ENCODE measurements at regions not wholly inside any gene's neighbourhood (a gene's known extent, or its start where the extent isn't known, plus 50 kb on each side); places are given as distances from the start of the nearest gene placed in this dataset.

GRCh38 chr2:180110469-180110868, 103.4 kb upstream of the CWC22 start:
- TF ChIP-seq, protein P1, sequence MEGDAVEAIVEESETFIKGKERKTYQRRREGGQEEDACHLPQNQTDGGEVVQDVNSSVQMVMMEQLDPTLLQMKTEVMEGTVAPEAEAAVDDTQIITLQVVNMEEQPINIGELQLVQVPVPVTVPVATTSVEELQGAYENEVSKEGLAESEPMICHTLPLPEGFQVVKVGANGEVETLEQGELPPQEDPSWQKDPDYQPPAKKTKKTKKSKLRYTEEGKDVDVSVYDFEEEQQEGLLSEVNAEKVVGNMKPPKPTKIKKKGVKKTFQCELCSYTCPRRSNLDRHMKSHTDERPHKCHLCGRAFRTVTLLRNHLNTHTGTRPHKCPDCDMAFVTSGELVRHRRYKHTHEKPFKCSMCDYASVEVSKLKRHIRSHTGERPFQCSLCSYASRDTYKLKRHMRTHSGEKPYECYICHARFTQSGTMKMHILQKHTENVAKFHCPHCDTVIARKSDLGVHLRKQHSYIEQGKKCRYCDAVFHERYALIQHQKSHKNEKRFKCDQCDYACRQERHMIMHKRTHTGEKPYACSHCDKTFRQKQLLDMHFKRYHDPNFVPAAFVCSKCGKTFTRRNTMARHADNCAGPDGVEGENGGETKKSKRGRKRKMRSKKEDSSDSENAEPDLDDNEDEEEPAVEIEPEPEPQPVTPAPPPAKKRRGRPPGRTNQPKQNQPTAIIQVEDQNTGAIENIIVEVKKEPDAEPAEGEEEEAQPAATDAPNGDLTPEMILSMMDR (IDR thresholded peaks at IDR 0.05; ENCODE audit: insufficient read depth, low read length): no peak
- DNase-seq (ENCODE audit: low read depth): no peak
- no peak overlapping the region for H3K4me3 ChIP-seq (ENCODE audit: low read depth, low read length)

GRCh38 chr2:180101846-180102245, 94.7 kb upstream of the CWC22 start:
- TF ChIP-seq, protein P1 (IDR thresholded peaks at IDR 0.05; ENCODE audit: insufficient read depth, low read length): no peak
- H3K4me3 ChIP-seq (ENCODE audit: low read depth, low read length): no peak overlapping the region
- DNase-seq (ENCODE audit: low read depth): no peak

DNA sequence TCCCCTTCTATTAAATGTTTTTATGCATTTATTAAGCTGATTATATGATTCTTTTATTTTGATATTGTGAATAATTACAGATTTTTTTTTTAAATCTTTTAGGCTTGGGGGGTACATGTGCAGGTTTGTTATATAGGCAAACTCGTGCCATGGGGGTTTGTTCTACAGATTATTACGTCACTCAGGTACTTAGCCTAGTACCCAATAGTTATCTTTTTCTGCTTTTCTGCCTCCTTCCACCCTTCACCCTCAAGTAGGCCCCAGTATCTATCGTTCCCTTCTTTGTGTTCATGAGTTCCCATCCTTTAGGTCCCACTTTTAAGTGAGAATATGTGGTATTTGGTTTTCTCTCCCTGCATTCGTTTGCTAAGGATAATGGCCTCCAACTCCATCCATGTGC, 92.2 kb upstream of the CWC22 start:
- TF ChIP-seq, protein P1 (IDR thresholded peaks at IDR 0.05; ENCODE audit: insufficient read depth, low read length): no peak
- H3K4me3 ChIP-seq (ENCODE audit: low read depth, low read length): no peak overlapping the region
- DNase-seq (ENCODE audit: low read depth): no peak

DNA sequence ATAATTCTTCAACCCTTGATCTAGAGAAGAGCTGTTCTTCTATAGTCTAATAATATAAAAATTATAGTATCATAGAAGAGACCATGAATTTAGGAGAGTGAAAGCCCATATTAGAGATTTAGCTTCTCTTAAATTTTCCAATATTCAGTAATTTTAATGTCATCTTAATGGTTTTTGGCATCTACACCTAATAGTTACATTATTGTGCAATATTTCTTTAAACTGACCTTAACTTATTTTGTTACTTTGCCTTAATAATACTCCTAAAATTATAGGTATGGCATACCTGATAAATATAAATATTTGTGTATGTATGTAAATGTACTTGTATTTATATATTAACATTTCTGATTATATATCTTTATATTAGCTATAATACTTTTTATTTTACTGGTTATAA, 78.0 kb upstream of the CWC22 start:
- DNase-seq (ENCODE audit: low read depth): no peak
- H3K4me3 ChIP-seq (ENCODE audit: low read depth, low read length): no peak overlapping the region
- TF ChIP-seq, protein P1 (IDR thresholded peaks at IDR 0.05; ENCODE audit: insufficient read depth, low read length): no peak

DNA sequence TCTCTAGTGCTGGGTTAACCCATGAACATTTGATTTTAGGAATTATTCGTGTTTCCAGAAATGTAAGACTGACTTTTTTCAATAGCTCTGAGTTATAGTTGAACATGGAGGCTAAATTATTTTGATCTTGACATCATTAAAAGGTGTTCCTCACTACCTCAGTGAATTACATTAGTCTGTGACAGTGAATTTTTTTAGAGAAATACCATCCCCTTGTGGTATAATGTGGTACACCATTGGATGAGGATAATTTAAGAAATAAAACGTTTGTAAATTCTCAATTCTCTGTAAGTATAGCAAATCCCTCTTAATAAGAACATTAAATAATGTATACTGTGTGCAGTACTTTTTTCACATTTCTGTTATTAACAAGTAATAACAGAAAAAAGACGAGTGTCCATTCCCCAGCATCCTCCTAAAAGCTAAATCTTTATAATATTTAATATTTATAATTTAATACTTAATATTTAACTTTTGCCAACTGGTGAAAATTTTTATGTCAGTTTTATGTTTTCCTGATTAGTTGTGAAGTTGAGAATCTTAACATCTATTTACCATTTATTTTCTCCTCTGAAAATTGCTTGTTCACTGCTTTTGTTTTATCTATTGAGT, 70.3 kb upstream of the CWC22 start:
- TF ChIP-seq, protein P1 (IDR thresholded peaks at IDR 0.05; ENCODE audit: insufficient read depth, low read length): peak; percentile 94
- DNase-seq (ENCODE audit: low read depth): peak; percentile 70
- no peak overlapping the region for H3K4me3 ChIP-seq (ENCODE audit: low read depth, low read length)

DNA sequence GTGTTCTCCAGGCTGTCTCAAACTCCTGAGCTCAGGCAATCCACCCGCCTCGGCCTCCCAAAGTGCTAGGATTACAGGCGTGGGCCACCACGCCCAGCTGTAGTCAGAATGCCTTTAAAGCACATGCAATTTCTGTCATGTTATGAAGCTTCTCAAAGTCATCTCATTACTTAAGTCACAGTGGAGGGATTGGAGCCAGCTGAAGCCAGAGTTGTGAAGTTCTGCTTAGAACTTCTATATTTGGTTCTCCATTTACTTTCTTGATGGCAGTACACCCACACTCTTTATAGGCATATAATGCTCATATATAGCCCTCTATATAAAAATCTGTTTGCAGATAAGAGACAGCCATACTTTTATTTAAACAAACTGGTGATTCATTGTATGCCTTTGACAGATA, 68.8 kb upstream of the CWC22 start:
- DNase-seq (ENCODE audit: low read depth): no peak
- TF ChIP-seq, protein P1 (IDR thresholded peaks at IDR 0.05; ENCODE audit: insufficient read depth, low read length): no peak
- H3K4me3 ChIP-seq (ENCODE audit: low read depth, low read length): no peak overlapping the region

GRCh38 chr2:180071797-180072196, 64.7 kb upstream of the CWC22 start:
- no peak for DNase-seq (ENCODE audit: low read depth)
- no peak overlapping the region for H3K4me3 ChIP-seq (ENCODE audit: low read depth, low read length)
- TF ChIP-seq, protein P1 (IDR thresholded peaks at IDR 0.05; ENCODE audit: insufficient read depth, low read length): no peak

Measured in fibroblast of the aortic adventitia (primary cell).